ENCODE measurements at regions not wholly inside any gene's neighbourhood (a gene's known extent, or its start where the extent isn't known, plus 50 kb on each side); places are given as distances from the start of the nearest gene placed in this dataset.

DNA sequence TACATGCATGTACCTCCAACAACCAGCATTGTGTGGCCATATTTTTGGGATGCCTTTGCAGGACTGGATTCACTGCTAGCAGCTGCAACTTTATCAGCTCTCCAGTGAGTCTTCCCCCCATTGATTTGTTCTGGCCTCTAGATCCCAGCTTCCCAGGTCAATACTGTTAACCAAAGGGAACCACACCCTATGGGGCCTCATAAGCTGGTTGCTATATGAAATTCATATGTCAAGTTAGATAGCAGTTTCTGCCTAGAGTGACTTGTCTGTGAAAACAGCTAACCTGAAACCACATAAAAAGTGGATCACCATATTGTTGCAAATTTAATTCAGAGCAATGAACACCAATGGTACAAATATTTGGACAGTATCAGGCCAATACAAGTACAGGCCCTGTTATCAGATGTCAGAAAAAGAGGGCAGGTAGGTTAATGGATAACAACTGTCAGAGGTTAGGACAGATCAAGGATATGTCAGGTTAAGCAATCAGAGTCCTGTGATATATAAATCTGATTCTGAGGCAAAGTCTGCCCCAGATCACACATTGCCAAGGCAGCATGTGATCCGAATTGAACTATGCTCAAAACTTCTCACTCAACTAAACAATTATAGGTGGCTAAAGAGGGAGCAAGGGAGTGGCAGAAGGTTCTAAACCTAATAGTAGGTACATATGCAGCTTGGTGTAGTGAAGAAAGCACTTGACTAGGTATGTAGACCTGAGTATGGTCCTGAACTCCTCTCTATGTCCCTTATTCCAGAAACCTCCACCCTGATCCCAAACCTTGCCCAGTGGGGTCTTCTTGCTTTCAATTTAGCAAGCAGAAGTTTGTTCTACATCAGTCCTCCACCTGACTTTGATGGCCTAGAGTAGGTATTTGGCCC lies 94.7 kb upstream of the FOXN2 start:
- peak overlapping the region; percentile 70 for H3K27ac ChIP-seq
- TF ChIP-seq, protein P1, sequence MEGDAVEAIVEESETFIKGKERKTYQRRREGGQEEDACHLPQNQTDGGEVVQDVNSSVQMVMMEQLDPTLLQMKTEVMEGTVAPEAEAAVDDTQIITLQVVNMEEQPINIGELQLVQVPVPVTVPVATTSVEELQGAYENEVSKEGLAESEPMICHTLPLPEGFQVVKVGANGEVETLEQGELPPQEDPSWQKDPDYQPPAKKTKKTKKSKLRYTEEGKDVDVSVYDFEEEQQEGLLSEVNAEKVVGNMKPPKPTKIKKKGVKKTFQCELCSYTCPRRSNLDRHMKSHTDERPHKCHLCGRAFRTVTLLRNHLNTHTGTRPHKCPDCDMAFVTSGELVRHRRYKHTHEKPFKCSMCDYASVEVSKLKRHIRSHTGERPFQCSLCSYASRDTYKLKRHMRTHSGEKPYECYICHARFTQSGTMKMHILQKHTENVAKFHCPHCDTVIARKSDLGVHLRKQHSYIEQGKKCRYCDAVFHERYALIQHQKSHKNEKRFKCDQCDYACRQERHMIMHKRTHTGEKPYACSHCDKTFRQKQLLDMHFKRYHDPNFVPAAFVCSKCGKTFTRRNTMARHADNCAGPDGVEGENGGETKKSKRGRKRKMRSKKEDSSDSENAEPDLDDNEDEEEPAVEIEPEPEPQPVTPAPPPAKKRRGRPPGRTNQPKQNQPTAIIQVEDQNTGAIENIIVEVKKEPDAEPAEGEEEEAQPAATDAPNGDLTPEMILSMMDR (conservative IDR thresholded peaks at IDR 0.05) = no peak

DNA sequence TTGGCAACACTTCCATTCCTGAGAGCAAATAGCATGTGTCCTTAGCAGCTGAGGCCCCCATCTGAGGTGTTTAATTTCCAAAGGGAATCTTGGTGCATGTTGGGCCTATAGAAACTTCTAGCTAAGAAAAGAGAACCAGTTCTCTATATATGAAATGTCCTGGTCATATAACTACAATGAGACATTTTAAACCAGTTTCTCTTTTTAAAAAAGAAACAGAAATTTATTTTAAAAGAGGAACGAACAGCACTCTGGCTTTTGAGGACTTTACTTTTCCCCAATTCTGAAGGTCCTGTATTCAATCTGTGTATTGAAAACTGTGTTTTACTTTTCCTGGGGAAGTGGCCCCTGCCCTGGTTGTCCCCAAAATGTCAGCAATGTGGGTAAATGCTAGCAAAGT lies 94.0 kb upstream of the FOXN2 start:
- TF ChIP-seq, protein P1 (conservative IDR thresholded peaks at IDR 0.05) = no peak
- peak overlapping the region; percentile 70 for H3K27ac ChIP-seq

DNA sequence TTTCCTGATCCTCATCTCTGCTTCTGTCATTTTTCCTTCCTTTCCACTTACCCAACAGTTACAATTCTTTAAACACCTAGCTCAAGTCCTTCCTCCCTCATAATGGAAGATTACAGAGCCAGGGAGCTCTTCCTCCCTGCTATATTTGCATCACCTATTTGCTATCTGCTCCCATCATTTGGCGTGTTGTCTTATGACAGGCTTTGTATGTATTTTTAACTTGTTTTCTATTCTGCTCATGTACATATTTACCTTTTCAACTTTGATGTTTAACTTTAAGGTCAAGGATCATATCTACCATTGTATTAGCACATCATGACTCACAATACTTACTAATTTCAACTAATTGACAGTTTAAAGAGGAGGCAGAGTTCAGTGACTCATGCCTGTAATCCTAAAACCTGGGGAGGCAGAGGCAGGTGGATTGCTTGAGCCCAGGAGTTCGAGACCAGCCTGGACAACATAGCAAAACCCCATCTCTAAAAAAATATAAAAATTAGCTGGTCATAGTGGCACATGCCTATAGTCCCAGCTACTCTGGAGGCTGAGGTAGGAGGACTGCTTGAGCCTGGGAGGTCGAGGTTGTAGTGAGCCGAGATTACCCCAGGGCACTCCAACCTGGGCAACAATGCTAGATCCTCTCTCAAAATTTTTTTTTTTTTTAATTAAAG lies 92.5 kb upstream of the FOXN2 start:
- TF ChIP-seq, protein P1 (conservative IDR thresholded peaks at IDR 0.05) = no peak
- peak overlapping the region; percentile 70 for H3K27ac ChIP-seq

DNA sequence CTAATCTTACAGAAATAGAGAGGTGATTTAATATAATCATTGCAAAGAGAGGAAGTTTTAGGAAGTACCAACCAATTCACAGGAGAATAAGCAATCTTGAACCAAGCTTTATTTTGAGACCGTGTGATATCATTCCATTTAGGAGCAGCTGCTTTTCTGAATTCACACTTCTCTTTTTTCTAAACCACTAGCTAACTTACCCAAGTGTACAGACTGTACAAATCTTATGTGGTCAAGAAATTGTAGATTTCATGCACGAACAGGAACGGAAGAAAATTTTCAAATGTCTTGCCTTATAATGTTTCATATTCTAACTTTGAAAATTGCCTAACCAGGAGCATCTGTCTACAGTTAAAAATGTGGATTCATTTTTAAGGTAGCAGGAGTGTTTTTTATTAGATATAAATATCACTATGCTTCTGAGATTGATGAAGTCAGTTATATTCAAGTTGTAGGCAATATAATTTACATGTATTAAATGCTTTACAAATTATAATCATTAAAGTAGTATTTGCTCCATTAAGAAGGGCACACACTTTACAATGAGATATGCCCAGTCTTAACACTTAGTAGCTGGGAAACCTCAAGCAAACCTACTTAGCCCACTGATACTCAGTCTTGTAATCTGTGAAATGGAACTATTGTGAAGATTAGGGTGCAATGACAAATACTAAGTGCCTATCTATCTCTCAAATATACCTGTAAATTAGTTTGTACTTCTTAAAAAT lies 86.7 kb upstream of the FOXN2 start:
- H3K27ac ChIP-seq = no peak overlapping the region

DNA sequence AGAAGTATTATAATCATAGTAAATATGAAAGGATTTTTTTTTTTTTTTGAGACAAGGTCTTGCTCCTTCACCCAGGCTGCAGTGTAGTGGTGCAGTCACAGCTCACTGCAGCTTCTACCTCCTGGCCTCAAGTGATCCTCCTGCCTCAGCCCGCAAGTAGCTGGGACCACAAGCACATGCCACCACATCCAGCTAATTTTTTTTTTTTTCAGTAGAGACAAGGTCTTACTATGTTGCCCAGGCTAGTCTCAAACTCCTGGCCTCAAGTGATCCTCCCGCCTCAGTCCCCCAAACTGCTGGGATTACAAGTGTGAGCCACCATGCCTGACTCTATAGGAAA lies 86.2 kb upstream of the FOXN2 start:
- no peak overlapping the region for H3K27ac ChIP-seq
- TF ChIP-seq, protein P1 (conservative IDR thresholded peaks at IDR 0.05) = no peak

More for the DNA sequence above, 86.7 kb upstream of the FOXN2 start:
- TF ChIP-seq, protein P1 (conservative IDR thresholded peaks at IDR 0.05) = no peak

DNA sequence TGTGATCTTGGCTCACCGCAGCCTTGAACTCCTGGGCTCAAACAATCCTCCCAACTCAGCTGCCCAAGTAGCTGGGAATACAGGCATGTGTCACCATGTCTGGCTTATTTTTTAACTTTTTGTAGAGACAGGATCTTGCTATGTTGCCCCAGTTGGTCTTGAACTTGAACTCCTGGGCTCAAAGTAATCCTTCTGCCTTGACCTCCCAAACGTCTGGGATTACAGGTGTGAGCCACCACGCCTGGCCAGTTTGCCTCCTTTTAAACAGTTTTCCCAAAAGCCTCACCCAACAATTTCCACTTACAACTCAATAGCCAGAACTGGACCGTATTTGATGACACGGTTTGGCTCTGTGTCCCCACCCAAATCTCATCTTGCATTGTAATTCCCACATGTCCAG lies 85.4 kb upstream of the FOXN2 start:
- TF ChIP-seq, protein P1 (conservative IDR thresholded peaks at IDR 0.05) = no peak

DNA sequence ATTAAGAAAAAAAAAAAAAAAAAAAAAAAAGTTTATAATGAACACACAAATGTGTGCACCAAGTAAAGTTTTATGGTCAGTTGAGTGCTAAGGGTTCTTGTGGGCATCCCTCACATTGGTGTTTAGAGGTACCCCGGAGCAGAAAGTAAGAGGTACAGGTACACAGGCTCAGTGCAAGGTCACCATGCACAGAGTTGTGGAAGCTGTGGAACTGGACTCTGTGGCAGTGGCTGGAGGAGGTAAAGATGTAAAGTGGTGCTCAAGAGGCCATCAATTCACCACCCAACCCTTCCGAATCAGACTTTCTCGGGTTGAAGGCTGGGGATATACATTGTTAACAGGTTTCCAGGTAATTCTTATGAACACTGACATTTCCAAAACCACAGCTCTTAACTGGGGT lies 83.6 kb upstream of the FOXN2 start:
- TF ChIP-seq, protein P1 (conservative IDR thresholded peaks at IDR 0.05) = no peak
- H3K27ac ChIP-seq = peak overlapping the region; percentile 40

More for the DNA sequence above, 85.4 kb upstream of the FOXN2 start:
- peak overlapping the region; percentile 40 for H3K27ac ChIP-seq
